ENCODE measurements at regions not wholly inside any gene's neighbourhood (a gene's known extent, or its start where the extent isn't known, plus 50 kb on each side); places are given as distances from the start of the nearest gene placed in this dataset.
"Not testable (repeated sequence)": the region's sequence is repeated elsewhere in the genome, so short reads cannot be mapped to it uniquely, and the experiment has no call there.

GRCh38 chrX:150049647-150050046 is 111.4 kb upstream of the EOLA2 start:
- DNase-seq (ENCODE audit: low read depth, low spot score) = no peak

GRCh38 chrX:150050387-150050786 is 112.1 kb upstream of the EOLA2 start:
- DNase-seq (ENCODE audit: low read depth, low spot score) = no peak
- no peak overlapping the region for H3K4me3 ChIP-seq (ENCODE audit: low read length)

More at GRCh38 chrX:150049647-150050046, 111.4 kb upstream of the EOLA2 start:
- H3K4me3 ChIP-seq (ENCODE audit: low read length) = no peak overlapping the region

GRCh38 chrX:150051096-150051495 is 112.8 kb upstream of the EOLA2 start:
- no peak overlapping the region for H3K4me3 ChIP-seq (ENCODE audit: low read length)
- DNase-seq (ENCODE audit: low read depth, low spot score) = no peak

DNA sequence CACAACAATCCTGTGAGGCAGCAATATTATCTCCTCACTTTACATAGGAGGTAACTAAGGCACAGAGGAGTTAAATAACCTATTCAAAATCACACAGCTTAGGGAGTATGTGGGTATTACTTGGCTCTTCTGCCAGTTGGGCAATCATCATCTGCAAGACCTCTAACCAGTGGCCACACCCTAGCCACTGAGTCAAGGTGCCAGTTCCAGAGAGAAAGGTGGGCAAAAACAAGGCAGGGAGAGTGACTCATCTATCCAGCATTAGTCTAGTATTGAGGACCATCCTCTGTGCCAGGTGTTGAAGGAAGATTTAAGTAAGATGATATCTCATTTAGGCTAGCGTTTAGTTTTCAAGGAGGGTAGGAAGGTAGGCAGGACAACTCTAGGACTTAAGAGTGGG is 113.9 kb upstream of the EOLA2 start:
- no peak overlapping the region for H3K4me3 ChIP-seq (ENCODE audit: low read length)
- no peak for DNase-seq (ENCODE audit: low read depth, low spot score)

- no peak for DNase-seq (ENCODE audit: low read depth, low spot score)
- no peak overlapping the region for H3K4me3 ChIP-seq (ENCODE audit: low read length)
Observed at GRCh38 chrX:150058728-150059127, 120.4 kb upstream of the EOLA2 start.

DNA sequence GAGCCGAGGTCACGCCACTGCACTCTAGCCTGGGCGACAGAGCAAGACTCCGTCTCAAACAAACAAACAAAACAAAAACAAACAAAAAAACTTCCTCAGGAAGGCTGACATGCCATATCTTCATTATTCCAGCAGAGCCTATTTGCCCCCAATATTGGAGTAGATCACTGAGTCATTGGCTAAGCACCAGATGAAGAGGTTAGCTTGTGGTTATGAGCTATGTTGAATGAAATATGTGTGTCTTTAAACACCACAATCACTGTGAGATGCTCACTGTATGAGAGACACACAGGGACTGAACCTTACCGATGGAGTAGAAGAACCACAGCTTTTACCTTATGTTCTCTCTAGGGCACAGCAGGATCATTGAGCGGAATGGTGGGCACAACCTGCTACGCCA is 122.1 kb upstream of the EOLA2 start:
- no peak for DNase-seq (ENCODE audit: low read depth, low spot score)
- H3K4me3 ChIP-seq (ENCODE audit: low read length) = no peak overlapping the region

- no peak for DNase-seq (ENCODE audit: low read depth, low spot score)
- H3K4me3 ChIP-seq (ENCODE audit: low read length) = no peak overlapping the region
Observed at GRCh38 chrX:150062292-150063137, 124.2 kb upstream of the EOLA2 start.

- H3K4me3 ChIP-seq (ENCODE audit: low read length) = no peak overlapping the region
- DNase-seq (ENCODE audit: low read depth, low spot score) = no peak
Observed at GRCh38 chrX:150063138-150063518, 124.8 kb upstream of the EOLA2 start.

- no peak overlapping the region for H3K4me3 ChIP-seq (ENCODE audit: low read length)
- no peak for DNase-seq (ENCODE audit: low read depth, low spot score)
Observed at GRCh38 chrX:150063674-150064073, 125.4 kb upstream of the EOLA2 start.

GRCh38 chrX:150074175-150074574 is 135.9 kb upstream of the EOLA2 start:
- DNase-seq (ENCODE audit: low read depth, low spot score) = no peak

GRCh38 chrX:150080497-150080896 is 142.2 kb upstream of the EOLA2 start:
- H3K4me3 ChIP-seq (ENCODE audit: low read length) = no peak overlapping the region
- DNase-seq (ENCODE audit: low read depth, low spot score) = no peak

More at GRCh38 chrX:150074175-150074574, 135.9 kb upstream of the EOLA2 start:
- H3K4me3 ChIP-seq (ENCODE audit: low read length) = no peak overlapping the region

DNA sequence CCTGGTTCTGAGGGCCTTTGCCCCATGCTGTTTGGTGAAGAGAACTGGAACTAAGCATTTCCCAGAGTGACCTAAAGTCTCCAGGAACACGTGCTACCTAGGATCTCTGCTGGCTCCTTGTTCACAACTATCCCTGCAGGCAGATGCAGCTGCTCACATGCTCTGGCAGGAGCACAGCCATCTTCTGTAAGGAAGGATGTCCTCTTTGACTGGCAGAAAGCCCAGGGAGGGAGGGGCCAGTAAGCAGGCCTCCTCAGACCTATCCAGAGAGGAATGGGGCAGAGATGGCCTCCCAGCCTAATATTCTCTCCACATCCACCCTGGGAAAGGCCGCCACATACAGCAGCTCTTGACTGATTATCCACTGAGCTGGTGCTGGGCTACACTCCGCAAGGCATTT is 142.8 kb upstream of the EOLA2 start:
- H3K4me3 ChIP-seq (ENCODE audit: low read length) = no peak overlapping the region
- no peak for DNase-seq (ENCODE audit: low read depth, low spot score)

- DNase-seq (ENCODE audit: low read depth, low spot score) = no peak
- H3K4me3 ChIP-seq (ENCODE audit: low read length) = no peak overlapping the region
Observed at GRCh38 chrX:150084496-150085229, 146.4 kb upstream of the EOLA2 start.

- no peak overlapping the region for H3K4me3 ChIP-seq (ENCODE audit: low read length)
- no peak for DNase-seq (ENCODE audit: low read depth, low spot score)
Observed at GRCh38 chrX:150085881-150086280, 147.6 kb upstream of the EOLA2 start.

- DNase-seq (ENCODE audit: low read depth, low spot score) = no peak
- no peak overlapping the region for H3K4me3 ChIP-seq (ENCODE audit: low read length)
Observed at GRCh38 chrX:150086371-150086770, 148.1 kb upstream of the EOLA2 start.

GRCh38 chrX:150087612-150088011 is 149.3 kb upstream of the EOLA2 start:
- no peak for DNase-seq (ENCODE audit: low read depth, low spot score)

DNA sequence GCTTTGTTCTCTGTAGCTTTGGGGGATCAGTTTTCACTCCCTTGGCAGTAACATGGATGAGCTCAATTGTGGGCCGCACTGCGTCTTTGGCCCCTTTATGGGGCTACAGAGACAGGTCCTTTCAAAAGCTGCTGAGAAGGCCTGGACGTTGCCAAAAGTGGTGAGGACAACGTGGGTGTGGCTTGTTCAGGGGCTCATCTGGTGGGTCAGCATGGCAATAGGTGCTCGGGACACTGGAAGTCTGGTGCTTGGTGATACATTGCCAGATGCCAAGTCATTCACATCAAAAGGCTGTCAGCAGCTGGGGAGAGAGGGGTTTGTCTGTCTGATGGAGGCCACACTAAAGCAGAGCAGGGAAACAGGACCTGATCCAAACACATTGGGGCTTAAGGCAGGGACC is 149.8 kb upstream of the EOLA2 start:
- no peak for DNase-seq (ENCODE audit: low read depth, low spot score)

More at GRCh38 chrX:150087612-150088011, 149.3 kb upstream of the EOLA2 start:
- H3K4me3 ChIP-seq (ENCODE audit: low read length) = no peak overlapping the region

DNA sequence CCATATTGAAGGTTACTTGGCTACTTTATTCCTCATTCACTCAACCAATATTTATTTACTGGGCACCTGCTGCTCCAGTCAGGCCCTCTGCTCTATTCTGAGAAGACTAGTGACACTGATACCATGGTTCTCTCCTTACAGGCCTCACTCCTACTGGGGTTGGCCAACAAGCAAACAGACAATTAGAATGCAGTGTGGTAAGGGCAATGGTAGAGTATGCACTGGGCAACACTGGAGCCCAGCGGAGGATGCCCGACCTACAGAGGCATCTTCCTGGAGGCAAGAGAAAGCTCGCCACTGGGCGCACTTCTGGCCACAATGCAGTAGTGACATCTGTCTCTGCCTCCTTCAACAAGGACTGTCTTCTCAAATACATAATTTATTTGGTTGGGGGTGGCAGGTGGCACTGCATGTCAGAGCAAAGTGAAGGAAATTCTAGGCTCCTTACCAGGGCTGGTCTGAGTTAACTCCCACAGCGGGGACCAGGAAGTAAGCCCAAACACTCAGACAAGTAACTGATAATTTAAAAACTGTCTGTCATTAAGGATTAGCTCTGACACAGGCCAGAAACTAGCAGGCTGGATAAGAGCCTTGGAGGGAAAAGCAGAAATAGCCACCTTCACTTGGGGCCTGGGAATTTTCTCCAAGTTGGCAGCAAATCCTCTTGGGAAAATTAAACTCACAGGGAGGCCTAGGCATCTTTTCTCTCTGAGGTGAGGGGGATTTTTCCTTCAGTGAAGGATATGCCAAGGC is 150.7 kb upstream of the EOLA2 start:
- H3K4me3 ChIP-seq (ENCODE audit: low read length) = no peak overlapping the region
- DNase-seq (ENCODE audit: low read depth, low spot score) = no peak

More for the DNA sequence above, 149.8 kb upstream of the EOLA2 start:
- H3K4me3 ChIP-seq (ENCODE audit: low read length) = no peak overlapping the region

GRCh38 chrX:150091300-150091699 is 153.0 kb upstream of the EOLA2 start:
- not testable (repeated sequence) for DNase-seq (ENCODE audit: low read depth, low spot score); H3K4me3 ChIP-seq (ENCODE audit: low read length)

- no peak for DNase-seq (ENCODE audit: low read depth, low spot score)
- H3K4me3 ChIP-seq (ENCODE audit: low read length) = no peak overlapping the region
Observed at GRCh38 chrX:150092549-150092948, 154.3 kb upstream of the EOLA2 start.
